A673 (cell line): ENCODE measurements at regions not wholly inside any gene's neighbourhood (a gene's known extent, or its start where the extent isn't known, plus 50 kb on each side); places are given as distances from the start of the nearest gene placed in this dataset.

Source experiments
- BruUV-seq: library from RNA; stranded (reverse); fragments of 400-500 nt; replicated peaks from 2 replicates; lab custom pipeline; 2021; lab: Mats Ljungman, UMichigan
- CTCF ChIA-PET: fragments of 300-600 bp; sonication (Branson Sonifier 250); formaldehyde crosslinking; loops from one replicate; lab custom pipeline; 2022; ENCODE audit warnings: antibody characterized with exemption; lab: Charles Lee
- POLR2A ChIA-PET: fragments of 300-600 bp; sonication (Branson Sonifier 250); formaldehyde crosslinking; loops from one replicate; lab custom pipeline; 2022; ENCODE audit warnings: antibody characterized with exemption; ENCODE audit not compliant: low non-redundant PET; lab: Charles Lee
- DNase-seq: peaks from one replicate; pipeline ENCODE4 v3.0.0-alpha.2; 2015; ENCODE audit warnings: low spot score
- H3K27ac ChIP-seq: fragments of 200-600 bp; sonication (generic); 2 replicates; pipeline ENCODE4 v1.5.1; 2016; ENCODE audit warnings: mixed run types, low read depth, mild to moderate bottlenecking, mixed read lengths, antibody characterized with exemption, low read length; ENCODE audit not compliant: poor library complexity, severe bottlenecking
- H3K27me3 ChIP-seq: fragments of 200-600 bp; sonication (generic); replicated peaks from 2 replicates; pipeline ENCODE4 v1.6.1; 2017; ENCODE audit warnings: mixed run types, low read depth, mild to moderate bottlenecking, mixed read lengths, antibody characterized with exemption, low read length; ENCODE audit not compliant: insufficient read depth, poor library complexity
- H3K36me3 ChIP-seq: fragments of 200-600 bp; sonication (generic); 2 replicates; pipeline ENCODE4 v1.6.1; 2016; ENCODE audit warnings: mixed run types, mild to moderate bottlenecking, mixed read lengths, antibody characterized with exemption, low read length; ENCODE audit not compliant: insufficient read depth, poor library complexity, severe bottlenecking
- H3K4me1 ChIP-seq: fragments of 200-600 bp; sonication (generic); 2 replicates; pipeline ENCODE4 v1.6.1; 2017; ENCODE audit warnings: mixed run types, mild to moderate bottlenecking, mixed read lengths, antibody characterized with exemption, low read length; ENCODE audit not compliant: insufficient read depth, poor library complexity, severe bottlenecking
- H3K4me3 ChIP-seq: fragments of 200-600 bp; sonication (generic); 2 replicates; pipeline ENCODE4 v1.5.1; 2016; ENCODE audit warnings: low read depth, mixed run types, mild to moderate bottlenecking, mixed read lengths, low read length; ENCODE audit not compliant: poor library complexity, severe bottlenecking
- H3K9me3 ChIP-seq: fragments of 200-600 bp; sonication (generic); 2 replicates; pipeline ENCODE4 v1.6.1; 2016; ENCODE audit warnings: mixed run types, low read depth, mild to moderate bottlenecking, mixed read lengths, antibody characterized with exemption, low read length; ENCODE audit not compliant: poor library complexity, severe bottlenecking
- EZH2 ChIP-seq: fragments of 200-600 bp; sonication (generic); IDR thresholded peaks from 2 replicates; pipeline ENCODE4 v1.6.1; 2017; ENCODE audit warnings: borderline replicate concordance, low read depth, mild to moderate bottlenecking, mixed read lengths, antibody characterized with exemption, low read length; ENCODE audit not compliant: poor library complexity, severe bottlenecking
- intact Hi-C: fragments of 100-400 bp; cut with micrococcal nuclease; formaldehyde crosslinking; loops from one replicate; pipeline ENCODE4 v1.10.0; 2022; ENCODE audit not compliant: unreplicated experiment
- TF ChIP-seq, protein P1 (sequence below): fragments of 300-800, 200-600 bp; sonication (generic); conservative IDR thresholded peaks from 2 replicates; pipeline ENCODE4 v1.5.1; 2017; ENCODE audit warnings: low read depth, mild to moderate bottlenecking, antibody characterized with exemption, low read length, moderate library complexity, mixed read lengths

DNA sequence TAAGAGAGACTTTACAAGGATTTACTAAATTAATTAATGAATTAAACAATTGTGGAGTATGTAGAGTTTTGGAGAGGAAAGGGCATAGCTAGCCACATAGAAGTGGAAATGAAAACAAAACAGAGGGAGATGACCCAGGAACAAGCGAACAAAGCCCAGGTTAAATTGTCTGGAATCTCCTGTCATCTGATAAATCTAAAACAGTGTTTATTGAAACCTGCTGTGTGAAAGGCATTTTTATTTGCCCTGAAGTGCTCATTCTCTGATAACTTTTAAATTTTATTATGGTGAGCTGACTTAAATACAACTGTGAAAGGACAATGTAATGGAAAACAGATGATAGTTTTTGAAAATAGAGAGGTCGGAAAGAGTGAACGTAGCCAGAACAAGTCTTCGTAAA, 682.8 kb upstream of the KIRREL3 start:
- BruUV-seq, result no TSS peak
- H3K36me3 ChIP-seq, result no peaks in the 10 kb centered on the region
- intact Hi-C loops, result no loop called here
- H3K9me3 ChIP-seq, result no peaks in the 10 kb centered on the region
- H3K27me3 ChIP-seq, result peaks cover 5% of the 10 kb centered on the region
- no peak for DNase-seq
- no peaks in the 10 kb centered on the region for H3K4me1 ChIP-seq
- CTCF ChIA-PET, result no interaction called here
- H3K27ac ChIP-seq, result no peak overlapping the region
- POLR2A ChIA-PET, result no interaction called here
- no peak overlapping the region for H3K4me3 ChIP-seq
- TF ChIP-seq EZH2, result no peak
- TF ChIP-seq, protein P1, sequence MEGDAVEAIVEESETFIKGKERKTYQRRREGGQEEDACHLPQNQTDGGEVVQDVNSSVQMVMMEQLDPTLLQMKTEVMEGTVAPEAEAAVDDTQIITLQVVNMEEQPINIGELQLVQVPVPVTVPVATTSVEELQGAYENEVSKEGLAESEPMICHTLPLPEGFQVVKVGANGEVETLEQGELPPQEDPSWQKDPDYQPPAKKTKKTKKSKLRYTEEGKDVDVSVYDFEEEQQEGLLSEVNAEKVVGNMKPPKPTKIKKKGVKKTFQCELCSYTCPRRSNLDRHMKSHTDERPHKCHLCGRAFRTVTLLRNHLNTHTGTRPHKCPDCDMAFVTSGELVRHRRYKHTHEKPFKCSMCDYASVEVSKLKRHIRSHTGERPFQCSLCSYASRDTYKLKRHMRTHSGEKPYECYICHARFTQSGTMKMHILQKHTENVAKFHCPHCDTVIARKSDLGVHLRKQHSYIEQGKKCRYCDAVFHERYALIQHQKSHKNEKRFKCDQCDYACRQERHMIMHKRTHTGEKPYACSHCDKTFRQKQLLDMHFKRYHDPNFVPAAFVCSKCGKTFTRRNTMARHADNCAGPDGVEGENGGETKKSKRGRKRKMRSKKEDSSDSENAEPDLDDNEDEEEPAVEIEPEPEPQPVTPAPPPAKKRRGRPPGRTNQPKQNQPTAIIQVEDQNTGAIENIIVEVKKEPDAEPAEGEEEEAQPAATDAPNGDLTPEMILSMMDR, result no peak

- Histone ChIP-seq H3K36me3 (no peaks in the 10 kb centered on the region), H3K27ac (no peak overlapping the region), H3K27me3 (peaks cover 5% of the 10 kb centered on the region), H3K4me1 (no peaks in the 10 kb centered on the region), H3K4me3 (no peak overlapping the region), H3K9me3 (no peaks in the 10 kb centered on the region)
- ChIA-PET CTCF (no interaction called here), POLR2A (no interaction called here)
- intact Hi-C loops, result no loop called here
- TF ChIP-seq EZH2, result no peak
- TF ChIP-seq, protein P1, result no peak
- DNase-seq, result no peak
- no TSS peak for BruUV-seq
Observed at GRCh38 chr11:127679816-127680545, 679.4 kb upstream of the KIRREL3 start.

GRCh38 chr11:127678631-127679030, 678.1 kb upstream of the KIRREL3 start:
- Histone ChIP-seq H3K27me3 (no peaks in the 10 kb centered on the region), H3K4me3 (no peak overlapping the region), H3K9me3 (no peaks in the 10 kb centered on the region), H3K27ac (no peak overlapping the region), H3K36me3 (no peaks in the 10 kb centered on the region), H3K4me1 (no peaks in the 10 kb centered on the region)
- DNase-seq, result no peak
- POLR2A ChIA-PET, result no interaction called here
- TF ChIP-seq, protein P1, result no peak
- TF ChIP-seq EZH2, result no peak
- no TSS peak for BruUV-seq
- intact Hi-C loops, result no loop called here
- CTCF ChIA-PET, result no interaction called here
